SU-DHL-6 (cell line): ENCODE measurements at regions not wholly inside any gene's neighbourhood (a gene's known extent, or its start where the extent isn't known, plus 50 kb on each side); places are given as distances from the start of the nearest gene placed in this dataset.

Experiments
- H2AFZ ChIP-seq: fragments of 200-600 bp; sonication (generic); 2 replicates; pipeline ENCODE4 v1.6.1; 2014; ENCODE audit warnings: low read depth, mild to moderate bottlenecking, moderate library complexity, mixed read lengths, antibody characterized with exemption, low read length; ENCODE audit not compliant: severe bottlenecking
- H3F3A ChIP-seq: fragments of 200-600 bp; shearing (Covaris generic); 2 replicates; pipeline ENCODE4 v1.6.0; 2016; ENCODE audit warnings: antibody characterized with exemption, mild to moderate bottlenecking; ENCODE audit not compliant: insufficient read depth
- H3K27ac ChIP-seq: fragments of 200-600 bp; sonication (generic); 2 replicates; pipeline ENCODE4 v1.5.1; 2016; ENCODE audit warnings: low read depth, mild to moderate bottlenecking, low read length, moderate library complexity, mixed read lengths
- H3K27me3 ChIP-seq: fragments of 200-600 bp; sonication (generic), shearing (Covaris generic); 2 replicates; pipeline ENCODE4 v1.6.0; 2014; ENCODE audit warnings: mild to moderate bottlenecking, low read length
- H3K36me3 ChIP-seq: fragments of 200-600 bp; sonication (generic); 2 replicates; pipeline ENCODE4 v1.6.1; 2014; ENCODE audit warnings: mild to moderate bottlenecking, low read length, mixed read lengths
- H3K4me2 ChIP-seq: fragments of 300-600, 200-600 bp; shearing (Covaris generic), sonication (generic); 2 replicates; pipeline ENCODE4 v1.6.0; 2014; ENCODE audit warnings: low read length, low read depth, mild to moderate bottlenecking; ENCODE audit not compliant: poor library complexity, severe bottlenecking
- H3K4me3 ChIP-seq: fragments of 200-600 bp; sonication (generic); 2 replicates; pipeline ENCODE4 v1.5.1; 2014; ENCODE audit warnings: antibody characterized with exemption, low read length, mild to moderate bottlenecking, mixed read lengths; ENCODE audit not compliant: insufficient read depth, poor library complexity, severe bottlenecking
- H3K79me2 ChIP-seq: fragments of 200-600 bp; sonication (generic); 2 replicates; pipeline ENCODE4 v1.6.1; 2014; ENCODE audit warnings: mild to moderate bottlenecking, low read length, moderate library complexity; ENCODE audit not compliant: insufficient read depth
- H3K9ac ChIP-seq: fragments of 200-600 bp; sonication (generic); 2 replicates; pipeline ENCODE4 v1.7.0; 2014; ENCODE audit warnings: mild to moderate bottlenecking, low read length
- H3K9me2 ChIP-seq: fragments of 200-600 bp; sonication (generic); replicated peaks from 2 replicates; pipeline ENCODE4 v1.6.1; 2014; ENCODE audit warnings: low read length; ENCODE audit not compliant: insufficient read depth
- H3K9me3 ChIP-seq: fragments of 200-600 bp; sonication (generic); 2 replicates; pipeline ENCODE4 v1.6.1; 2014; ENCODE audit warnings: low read length, mixed read lengths; ENCODE audit not compliant: insufficient read depth
- H4K20me1 ChIP-seq: fragments of 200-600 bp; sonication (generic); 2 replicates; pipeline ENCODE4 v1.6.1; 2014; ENCODE audit warnings: low read depth, mild to moderate bottlenecking, antibody characterized with exemption, low read length, moderate library complexity, mixed read lengths
- CTCF ChIP-seq: fragments of 200-600 bp; sonication (generic); IDR thresholded peaks from one replicate; pipeline ENCODE4 v1.5.1; 2017; ENCODE audit warnings: antibody characterized with exemption, mild to moderate bottlenecking, low read length, moderate library complexity; ENCODE audit not compliant: insufficient read depth, poor library complexity, severe bottlenecking
- EZH2phosphoT487 ChIP-seq: fragments of 200-600 bp; sonication (generic), shearing (Covaris generic); conservative IDR thresholded peaks from 2 replicates; pipeline ENCODE4 v1.6.1; 2018; ENCODE audit warnings: mild to moderate bottlenecking, antibody characterized with exemption, low read length, moderate library complexity, mixed read lengths

DNA sequence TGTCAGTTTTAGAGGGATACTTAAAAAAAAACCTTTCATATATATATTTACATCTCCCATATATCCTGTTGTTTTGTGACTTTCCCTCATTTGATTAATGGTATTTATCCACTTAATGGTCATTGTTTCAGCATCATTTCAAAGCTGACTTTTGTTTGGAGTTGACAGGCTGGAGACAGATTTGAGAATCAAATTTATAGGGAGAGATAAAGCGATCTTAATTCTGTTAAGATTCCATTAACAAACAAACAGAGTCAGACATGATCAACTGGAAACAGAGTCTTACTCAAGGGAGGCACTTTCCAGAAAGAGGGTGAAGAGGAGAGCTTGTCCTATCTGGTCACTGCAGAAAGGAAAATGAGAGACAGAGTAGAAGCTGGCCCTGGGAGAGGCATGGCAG, 283.4 kb downstream of the TTLL7 start:
- Histone ChIP-seq H3K9me2 (no peaks in the 10 kb centered on the region), H3K36me3 (no peaks in the 10 kb centered on the region), H3K9me3 (no peaks in the 10 kb centered on the region), H3K4me3 (no peak overlapping the region), H2AFZ (no peak overlapping the region), H3K27me3 (no peaks in the 10 kb centered on the region), H3K9ac (no peak overlapping the region), H3K27ac (no peak overlapping the region), H3K79me2 (no peaks in the 10 kb centered on the region), H4K20me1 (no peaks in the 10 kb centered on the region), H3F3A (no peaks in the 10 kb centered on the region), H3K4me2 (no peak overlapping the region)
- TF ChIP-seq CTCF = no peak
- TF ChIP-seq EZH2phosphoT487 = no peak

- no peaks in the 10 kb centered on the region for H3K36me3 ChIP-seq
- H3K9me2 ChIP-seq = no peaks in the 10 kb centered on the region
- no peak overlapping the region for H3K4me3 ChIP-seq
- no peaks in the 10 kb centered on the region for H3F3A ChIP-seq
- H4K20me1 ChIP-seq = no peaks in the 10 kb centered on the region
- no peak for TF ChIP-seq CTCF
- no peak for TF ChIP-seq EZH2phosphoT487
- H3K27ac ChIP-seq = no peak overlapping the region
- H3K9me3 ChIP-seq = no peaks in the 10 kb centered on the region
- H3K4me2 ChIP-seq = no peak overlapping the region
- no peak overlapping the region for H3K9ac ChIP-seq
- no peak overlapping the region for H2AFZ ChIP-seq
- no peaks in the 10 kb centered on the region for H3K79me2 ChIP-seq
- no peaks in the 10 kb centered on the region for H3K27me3 ChIP-seq
Observed at GRCh38 chr1:83709662-83710061, 289.3 kb downstream of the TTLL7 start.

GRCh38 chr1:83706354-83706938, 292.5 kb downstream of the TTLL7 start:
- no peaks in the 10 kb centered on the region for H3F3A ChIP-seq
- no peaks in the 10 kb centered on the region for H3K79me2 ChIP-seq
- H4K20me1 ChIP-seq = no peaks in the 10 kb centered on the region
- H3K4me2 ChIP-seq = no peak overlapping the region
- H3K9me3 ChIP-seq = no peaks in the 10 kb centered on the region
- H3K27ac ChIP-seq = no peak overlapping the region
- H3K9me2 ChIP-seq = no peaks in the 10 kb centered on the region
- no peak overlapping the region for H2AFZ ChIP-seq
- H3K36me3 ChIP-seq = no peaks in the 10 kb centered on the region
- H3K4me3 ChIP-seq = no peak overlapping the region
- no peak for TF ChIP-seq CTCF
- TF ChIP-seq EZH2phosphoT487 = no peak
- no peak overlapping the region for H3K9ac ChIP-seq
- H3K27me3 ChIP-seq = no peaks in the 10 kb centered on the region
